ENCODE measurements at regions not wholly inside any gene's neighbourhood (a gene's known extent, or its start where the extent isn't known, plus 50 kb on each side); places are given as distances from the start of the nearest gene placed in this dataset.
A peak's percentile ranks its signal among the peaks of the same experiment; 100 is the strongest.

DNA sequence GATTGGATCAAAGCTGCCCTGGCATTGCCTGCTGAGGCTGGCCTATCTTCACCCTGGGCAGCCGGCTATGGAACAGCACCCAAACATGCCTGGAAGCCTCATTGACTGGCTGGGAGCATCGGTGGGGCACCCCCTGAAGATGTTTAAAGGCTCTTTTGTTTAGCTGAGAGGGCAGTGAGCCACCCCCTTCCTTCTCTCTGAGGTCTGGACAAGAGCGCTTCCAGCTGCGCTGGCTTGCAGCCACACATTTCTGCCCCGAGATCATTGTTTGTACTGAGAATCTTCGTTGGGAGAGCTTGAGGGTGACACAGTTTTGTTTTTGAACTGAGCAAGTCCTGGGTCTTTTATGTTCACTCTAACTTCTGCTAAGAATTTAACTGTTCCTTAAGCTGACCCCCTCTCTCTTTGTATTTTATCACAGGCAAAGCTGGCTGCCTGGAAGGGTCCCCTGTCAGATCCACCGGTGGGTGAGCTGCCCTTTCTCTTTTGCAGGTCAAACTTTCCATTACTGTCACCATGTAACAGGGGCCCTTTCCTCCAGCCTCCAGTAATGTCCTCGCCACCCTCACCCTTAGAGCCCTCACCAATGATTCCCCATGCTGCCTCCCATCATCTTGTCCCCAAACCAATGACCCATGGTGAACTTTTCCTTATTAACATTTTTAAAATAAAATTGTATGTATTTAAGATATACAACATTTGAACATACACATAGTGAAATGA is 212.2 kb downstream of the KIF26A start:
- H3K36me3 ChIP-seq (ENCODE audit: low read depth), result no peaks in the 10 kb centered on the region
- H3K27ac ChIP-seq (ENCODE audit: poor library complexity, severe bottlenecking), result no peak overlapping the region
- DNase-seq (ENCODE audit: low spot score) (peak; percentile 32), ATAC-seq (ENCODE audit: low read depth) (no peak)
- H3K9me3 ChIP-seq (ENCODE audit: severe bottlenecking), result no peaks in the 10 kb centered on the region
- H3K4me3 ChIP-seq (ENCODE audit: severe bottlenecking), result no peak overlapping the region
- H3K27me3 ChIP-seq (ENCODE audit: insufficient read depth, poor library complexity, severe bottlenecking), result peaks cover 56% of the 10 kb centered on the region
- TF ChIP-seq, protein P1, sequence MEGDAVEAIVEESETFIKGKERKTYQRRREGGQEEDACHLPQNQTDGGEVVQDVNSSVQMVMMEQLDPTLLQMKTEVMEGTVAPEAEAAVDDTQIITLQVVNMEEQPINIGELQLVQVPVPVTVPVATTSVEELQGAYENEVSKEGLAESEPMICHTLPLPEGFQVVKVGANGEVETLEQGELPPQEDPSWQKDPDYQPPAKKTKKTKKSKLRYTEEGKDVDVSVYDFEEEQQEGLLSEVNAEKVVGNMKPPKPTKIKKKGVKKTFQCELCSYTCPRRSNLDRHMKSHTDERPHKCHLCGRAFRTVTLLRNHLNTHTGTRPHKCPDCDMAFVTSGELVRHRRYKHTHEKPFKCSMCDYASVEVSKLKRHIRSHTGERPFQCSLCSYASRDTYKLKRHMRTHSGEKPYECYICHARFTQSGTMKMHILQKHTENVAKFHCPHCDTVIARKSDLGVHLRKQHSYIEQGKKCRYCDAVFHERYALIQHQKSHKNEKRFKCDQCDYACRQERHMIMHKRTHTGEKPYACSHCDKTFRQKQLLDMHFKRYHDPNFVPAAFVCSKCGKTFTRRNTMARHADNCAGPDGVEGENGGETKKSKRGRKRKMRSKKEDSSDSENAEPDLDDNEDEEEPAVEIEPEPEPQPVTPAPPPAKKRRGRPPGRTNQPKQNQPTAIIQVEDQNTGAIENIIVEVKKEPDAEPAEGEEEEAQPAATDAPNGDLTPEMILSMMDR (IDR thresholded peaks at IDR 0.05; ENCODE audit: poor library complexity, severe bottlenecking), result no peak
- no peaks in the 10 kb centered on the region for H3K4me1 ChIP-seq (ENCODE audit: insufficient read depth, poor library complexity, severe bottlenecking)

DNA sequence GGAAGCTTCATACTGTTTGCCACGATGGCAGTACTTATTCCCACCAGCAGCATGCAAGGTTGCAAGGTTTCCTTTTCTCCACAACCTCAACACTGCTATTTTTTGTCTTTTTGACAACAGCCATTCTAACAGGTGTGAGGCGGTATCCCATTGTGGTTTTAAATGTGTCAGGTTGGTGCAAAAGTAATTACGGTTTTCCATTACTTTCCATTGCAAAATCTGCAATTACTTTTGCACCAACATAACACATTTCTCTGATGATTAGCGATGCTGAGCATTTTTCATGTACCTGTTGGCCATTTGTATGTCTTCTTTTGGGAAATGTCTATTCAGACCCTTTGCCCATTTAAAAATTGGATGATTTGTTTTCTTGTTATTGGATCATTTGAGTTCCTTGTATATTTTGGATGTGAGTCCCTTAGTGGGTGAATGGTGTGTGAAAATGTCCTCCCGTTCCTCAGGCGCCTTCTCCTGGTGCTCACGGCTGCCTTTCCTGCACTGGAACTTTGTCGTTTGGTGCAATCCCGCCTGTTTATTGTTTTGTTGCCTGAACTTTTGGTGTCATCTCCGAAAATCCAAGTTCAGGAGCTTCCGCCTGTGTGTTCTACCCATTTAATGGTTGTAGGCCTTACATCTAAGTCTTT is 213.6 kb downstream of the KIF26A start:
- DNase-seq (ENCODE audit: low spot score), result peak; percentile 7
- H3K27ac ChIP-seq (ENCODE audit: poor library complexity, severe bottlenecking), result no peak overlapping the region
- ATAC-seq (ENCODE audit: low read depth), result no peak
- no peaks in the 10 kb centered on the region for H3K4me1 ChIP-seq (ENCODE audit: insufficient read depth, poor library complexity, severe bottlenecking)
- H3K9me3 ChIP-seq (ENCODE audit: severe bottlenecking), result no peaks in the 10 kb centered on the region
- TF ChIP-seq, protein P1 (IDR thresholded peaks at IDR 0.05; ENCODE audit: poor library complexity, severe bottlenecking), result no peak
- no peaks in the 10 kb centered on the region for H3K36me3 ChIP-seq (ENCODE audit: low read depth)
- no peak overlapping the region for H3K4me3 ChIP-seq (ENCODE audit: severe bottlenecking)
- H3K27me3 ChIP-seq (ENCODE audit: insufficient read depth, poor library complexity, severe bottlenecking), result peaks cover 43% of the 10 kb centered on the region

DNA sequence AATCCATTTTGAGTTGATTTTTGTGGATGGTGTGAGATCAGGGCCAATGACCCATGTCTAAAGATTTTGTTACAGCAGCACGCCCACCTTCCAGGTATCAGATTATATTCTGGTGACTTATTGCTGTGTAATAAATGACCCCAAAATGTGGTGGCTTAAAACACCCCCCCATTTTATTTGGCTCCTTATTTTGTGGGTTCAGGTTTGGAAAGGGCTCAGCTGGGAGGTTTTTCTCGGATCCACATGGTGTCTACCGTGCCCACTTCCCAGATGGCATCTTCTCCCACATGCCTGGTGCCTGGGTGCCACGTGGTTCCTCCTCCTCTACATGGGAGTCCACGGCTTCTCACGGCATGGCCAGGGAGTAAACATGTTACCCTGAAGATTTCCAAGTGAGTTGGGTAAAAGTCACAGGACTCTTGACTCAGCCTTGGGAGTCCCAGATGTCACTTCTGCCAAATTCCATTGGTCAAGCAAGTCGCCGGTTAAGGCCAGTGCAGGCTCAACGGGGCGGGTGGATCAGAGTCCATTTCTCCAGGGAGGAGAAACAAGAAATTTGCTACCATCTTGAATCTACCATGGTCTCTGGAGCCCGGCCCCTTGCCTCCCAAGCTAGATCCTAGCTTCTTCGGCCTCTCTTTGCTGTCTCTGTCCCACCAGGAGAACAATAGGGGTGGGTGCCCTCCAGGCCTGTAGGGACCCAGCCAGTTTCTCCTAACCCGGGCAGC is 214.3 kb downstream of the KIF26A start:
- DNase-seq (ENCODE audit: low spot score), result peak; percentile 59
- TF ChIP-seq, protein P1 (IDR thresholded peaks at IDR 0.05; ENCODE audit: poor library complexity, severe bottlenecking), result no peak
- Histone ChIP-seq H3K4me1 (ENCODE audit: insufficient read depth, poor library complexity, severe bottlenecking) (no peaks in the 10 kb centered on the region), H3K27me3 (ENCODE audit: insufficient read depth, poor library complexity, severe bottlenecking) (peaks cover 36% of the 10 kb centered on the region), H3K4me3 (ENCODE audit: severe bottlenecking) (no peak overlapping the region), H3K27ac (ENCODE audit: poor library complexity, severe bottlenecking) (no peak overlapping the region), H3K9me3 (ENCODE audit: severe bottlenecking) (no peaks in the 10 kb centered on the region), H3K36me3 (ENCODE audit: low read depth) (no peaks in the 10 kb centered on the region)
- ATAC-seq (ENCODE audit: low read depth), result no peak

DNA sequence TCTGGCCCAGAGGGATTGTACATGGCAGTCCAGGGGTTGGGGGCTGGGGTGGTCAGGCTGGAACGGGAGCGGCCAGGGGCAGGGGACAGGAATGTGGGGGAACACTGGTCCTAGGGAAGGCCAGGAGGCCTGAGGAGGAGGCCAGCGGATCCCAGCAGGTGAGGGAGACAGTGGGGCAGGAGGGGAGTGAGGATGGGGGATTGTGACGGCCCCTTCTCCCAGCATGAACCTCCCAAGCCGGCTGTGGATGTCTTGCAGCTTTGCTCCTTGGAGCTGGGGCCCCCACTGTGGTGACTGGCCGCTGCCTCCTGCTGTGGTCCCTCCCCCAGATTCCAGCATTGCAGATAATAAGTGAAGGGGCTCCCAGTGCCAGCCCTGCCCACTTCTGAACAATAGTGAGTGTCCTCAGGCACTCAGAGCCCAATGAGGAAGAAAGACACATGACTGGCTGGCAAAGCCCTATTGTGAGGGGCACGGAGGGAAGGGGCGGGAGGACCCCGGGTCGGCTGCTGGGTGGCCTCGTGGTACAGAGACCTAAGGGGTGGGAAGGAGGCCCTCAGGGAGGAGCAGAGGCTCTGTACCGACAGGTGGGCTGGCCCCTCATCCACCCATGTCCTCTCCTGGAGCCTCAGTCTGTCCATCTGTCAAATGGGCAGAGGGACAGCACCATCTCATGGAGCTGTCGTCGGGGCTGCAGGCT is 215.0 kb downstream of the KIF26A start:
- Histone ChIP-seq H3K27ac (ENCODE audit: poor library complexity, severe bottlenecking) (no peak overlapping the region), H3K4me1 (ENCODE audit: insufficient read depth, poor library complexity, severe bottlenecking) (no peaks in the 10 kb centered on the region), H3K36me3 (ENCODE audit: low read depth) (no peaks in the 10 kb centered on the region), H3K27me3 (ENCODE audit: insufficient read depth, poor library complexity, severe bottlenecking) (peaks cover 29% of the 10 kb centered on the region), H3K4me3 (ENCODE audit: severe bottlenecking) (no peak overlapping the region), H3K9me3 (ENCODE audit: severe bottlenecking) (no peaks in the 10 kb centered on the region)
- ATAC-seq (ENCODE audit: low read depth), result no peak
- TF ChIP-seq, protein P1 (IDR thresholded peaks at IDR 0.05; ENCODE audit: poor library complexity, severe bottlenecking), result no peak
- peak; percentile 68 for DNase-seq (ENCODE audit: low spot score)
